ENCODE measurements at regions not wholly inside any gene's neighbourhood (a gene's known extent, or its start where the extent isn't known, plus 50 kb on each side); places are given as distances from the start of the nearest gene placed in this dataset.
"Not testable (repeated sequence)": the region's sequence is repeated elsewhere in the genome, so short reads cannot be mapped to it uniquely, and the experiment has no call there.

- H3K27ac ChIP-seq (ENCODE audit: low read depth, low read length); H3K27ac Mint-ChIP-seq; H3K36me3 ChIP-seq (ENCODE audit: control insufficient read depth in 2 of 3, insufficient read depth in 3 of 3, low read length in 3 of 3); POLR2A ChIA-PET; H3K4me1 ChIP-seq (ENCODE audit: control insufficient read depth in 2 of 2, insufficient read depth in 2 of 2, low read length in 2 of 2); H3K27me3 Mint-ChIP-seq; H3K9me3 ChIP-seq (ENCODE audit: control insufficient read depth in 2 of 3, low read length in 3 of 3); ATAC-seq; H3K4me3 Mint-ChIP-seq; DNase-seq; H3K4me1 Mint-ChIP-seq; intact Hi-C loops (cut with micrococcal nuclease); H3K27me3 ChIP-seq (ENCODE audit: control insufficient read depth in 2 of 2, insufficient read depth in 2 of 2, low read length in 2 of 2); H3K4me3 ChIP-seq (ENCODE audit: low read length): not testable (repeated sequence)
- peaks cover 0 to 17% (median 2%) of the 10 kb centered on the region in 11 donors for H3K9me3 Mint-ChIP-seq
- CTCF ChIA-PET: interaction anchor here (0.7 kb wide), 1 partner anchor 10 kb away, joined by 3 read pairs; no protein-coding TSS in a partner anchor
- H3K36me3 Mint-ChIP-seq: peaks cover 0 to 13% (median 6%) of the 10 kb centered on the region in 5 donors
Measured at GRCh38 chrX:132302687-132303086, 83.4 kb upstream of the RAP2C start.

GRCh38 chrX:132294776-132295495 is 75.7 kb upstream of the RAP2C start:
- Histone ChIP-seq H3K9me3 (ENCODE audit: control insufficient read depth in 2 of 3, low read length in 3 of 3) (no peaks in the 10 kb centered on the region), H3K27me3 (ENCODE audit: control insufficient read depth in 2 of 2, insufficient read depth in 2 of 2, low read length in 2 of 2) (no peaks in the 10 kb centered on the region), H3K4me1 (ENCODE audit: control insufficient read depth in 2 of 2, insufficient read depth in 2 of 2, low read length in 2 of 2) (no peaks in the 10 kb centered on the region), H3K4me3 (ENCODE audit: low read length) (no peak overlapping the region), H3K36me3 (ENCODE audit: control insufficient read depth in 2 of 3, insufficient read depth in 3 of 3, low read length in 3 of 3) (no peaks in the 10 kb centered on the region), H3K27ac (ENCODE audit: low read depth, low read length) (no peak overlapping the region)
- Mint-ChIP-seq H3K36me3 (peaks cover 0 to 4% (median 0%) of the 10 kb centered on the region in 5 donors), H3K4me1 (no peaks in the 10 kb centered on the region), H3K27me3 (no peaks in the 10 kb centered on the region), H3K9me3 (peaks cover 0 to 5% (median 0%) of the 10 kb centered on the region in 11 donors), H3K4me3 (no peak overlapping the region), H3K27ac (no peak overlapping the region)
- ChIA-PET POLR2A (no interaction called here), CTCF (no interaction called here)
- DNase-seq (no peak), ATAC-seq (no peak)
- intact Hi-C loops (cut with micrococcal nuclease): loop anchor here (5.0 to 10.0 kb wide), 5 partner anchors 190 to 453 kb away; partner anchors contain the start of gene MBNL3 (in 1 of the 2)

GRCh38 chrX:132294192-132294591 is 74.9 kb upstream of the RAP2C start:
- Histone ChIP-seq H3K27me3 (ENCODE audit: control insufficient read depth in 2 of 2, insufficient read depth in 2 of 2, low read length in 2 of 2) (no peaks in the 10 kb centered on the region), H3K36me3 (ENCODE audit: control insufficient read depth in 2 of 3, insufficient read depth in 3 of 3, low read length in 3 of 3) (no peaks in the 10 kb centered on the region), H3K4me3 (ENCODE audit: low read length) (no peak overlapping the region), H3K27ac (ENCODE audit: low read depth, low read length) (no peak overlapping the region), H3K4me1 (ENCODE audit: control insufficient read depth in 2 of 2, insufficient read depth in 2 of 2, low read length in 2 of 2) (no peaks in the 10 kb centered on the region), H3K9me3 (ENCODE audit: control insufficient read depth in 2 of 3, low read length in 3 of 3) (no peaks in the 10 kb centered on the region)
- H3K4me3 Mint-ChIP-seq: no peak overlapping the region
- peaks cover 0 to 4% (median 0%) of the 10 kb centered on the region in 5 donors for H3K36me3 Mint-ChIP-seq
- CTCF ChIA-PET: interaction anchor here (1.0 to 2.8 kb wide), 3 partner anchors 197 to 320 kb away, joined by 3 to 38 read pairs (median 4); no protein-coding TSS in a partner anchor
- no peaks in the 10 kb centered on the region for H3K27me3 Mint-ChIP-seq
- POLR2A ChIA-PET: no interaction called here
- H3K9me3 Mint-ChIP-seq: peaks cover 0 to 5% (median 0%) of the 10 kb centered on the region in 11 donors
- intact Hi-C loops (cut with micrococcal nuclease): loop anchor here (5.0 to 10.0 kb wide), 5 partner anchors 191 to 452 kb away; partner anchors contain the start of gene MBNL3 (in 1 of the 2)
- no peak for DNase-seq
- H3K4me1 Mint-ChIP-seq: peaks cover 0 to under 1% (median 0%) of the 10 kb centered on the region in 7 donors
- H3K27ac Mint-ChIP-seq: no peak overlapping the region
- no peak for ATAC-seq

- H3K4me3 ChIP-seq (ENCODE audit: low read length): no peak overlapping the region
- H3K36me3 ChIP-seq (ENCODE audit: control insufficient read depth in 2 of 3, insufficient read depth in 3 of 3, low read length in 3 of 3): no peaks in the 10 kb centered on the region
- Mint-ChIP-seq H3K4me3 (no peak overlapping the region), H3K9me3 (peaks cover 0 to 5% (median 0%) of the 10 kb centered on the region in 11 donors), H3K27ac (no peak overlapping the region), H3K4me1 (peaks cover 0 to 2% (median 0%) of the 10 kb centered on the region in 7 donors), H3K27me3 (no peaks in the 10 kb centered on the region), H3K36me3 (peaks cover 0 to 3% (median 0%) of the 10 kb centered on the region in 5 donors)
- H3K4me1 ChIP-seq (ENCODE audit: control insufficient read depth in 2 of 2, insufficient read depth in 2 of 2, low read length in 2 of 2): no peaks in the 10 kb centered on the region
- ATAC-seq (peak; percentile 63), DNase-seq (peak in 7 of 9 donors; percentile 9 to 53 (median 42))
- no peaks in the 10 kb centered on the region for H3K9me3 ChIP-seq (ENCODE audit: control insufficient read depth in 2 of 3, low read length in 3 of 3)
- CTCF ChIA-PET: interaction anchor here (0.6 to 2.8 kb wide), 14 partner anchors 10 to 1193 kb away, joined by 3 to 38 read pairs (median 4); no protein-coding TSS in a partner anchor
- POLR2A ChIA-PET: interaction anchor here (1.5 kb wide), 1 partner anchor 198 kb away, joined by 5 read pairs; no protein-coding TSS in a partner anchor
- intact Hi-C loops (cut with micrococcal nuclease): loop anchor here (1.0 to 10.0 kb wide), 11 partner anchors 66 to 450 kb away; partner anchors contain the start of gene MBNL3 (in 1 of the 2)
- no peaks in the 10 kb centered on the region for H3K27me3 ChIP-seq (ENCODE audit: control insufficient read depth in 2 of 2, insufficient read depth in 2 of 2, low read length in 2 of 2)
- H3K27ac ChIP-seq (ENCODE audit: low read depth, low read length): no peak overlapping the region
Measured at GRCh38 chrX:132292793-132293192, 73.5 kb upstream of the RAP2C start.

- no peak overlapping the region for H3K27ac Mint-ChIP-seq
- Histone ChIP-seq H3K27me3 (ENCODE audit: control insufficient read depth in 2 of 2, insufficient read depth in 2 of 2, low read length in 2 of 2) (no peaks in the 10 kb centered on the region), H3K4me3 (ENCODE audit: low read length) (no peak overlapping the region), H3K9me3 (ENCODE audit: control insufficient read depth in 2 of 3, low read length in 3 of 3) (no peaks in the 10 kb centered on the region), H3K36me3 (ENCODE audit: control insufficient read depth in 2 of 3, insufficient read depth in 3 of 3, low read length in 3 of 3) (no peaks in the 10 kb centered on the region), H3K4me1 (ENCODE audit: control insufficient read depth in 2 of 2, insufficient read depth in 2 of 2, low read length in 2 of 2) (no peaks in the 10 kb centered on the region), H3K27ac (ENCODE audit: low read depth, low read length) (no peak overlapping the region)
- DNase-seq (no peak), ATAC-seq (no peak)
- H3K4me3 Mint-ChIP-seq: no peak overlapping the region
- POLR2A ChIA-PET: no interaction called here
- intact Hi-C loops (cut with micrococcal nuclease): no loop called here
- CTCF ChIA-PET: no interaction called here
- H3K9me3 Mint-ChIP-seq: no peaks in the 10 kb centered on the region
- H3K4me1 Mint-ChIP-seq: peaks cover 0 to 1% (median 0%) of the 10 kb centered on the region in 7 donors
- H3K27me3 Mint-ChIP-seq: peaks cover 0 to 5% (median 0%) of the 10 kb centered on the region in 5 donors
- no peaks in the 10 kb centered on the region for H3K36me3 Mint-ChIP-seq
Measured at GRCh38 chrX:132277953-132278614, 58.8 kb upstream of the RAP2C start.

- no peak overlapping the region for H3K27ac Mint-ChIP-seq
- H3K4me3 Mint-ChIP-seq: no peak overlapping the region
- Histone ChIP-seq H3K27me3 (ENCODE audit: control insufficient read depth in 2 of 2, insufficient read depth in 2 of 2, low read length in 2 of 2) (no peaks in the 10 kb centered on the region), H3K4me3 (ENCODE audit: low read length) (no peak overlapping the region), H3K36me3 (ENCODE audit: control insufficient read depth in 2 of 3, insufficient read depth in 3 of 3, low read length in 3 of 3) (no peaks in the 10 kb centered on the region), H3K4me1 (ENCODE audit: control insufficient read depth in 2 of 2, insufficient read depth in 2 of 2, low read length in 2 of 2) (no peaks in the 10 kb centered on the region), H3K9me3 (ENCODE audit: control insufficient read depth in 2 of 3, low read length in 3 of 3) (no peaks in the 10 kb centered on the region), H3K27ac (ENCODE audit: low read depth, low read length) (no peak overlapping the region)
- peaks cover 0 to 5% (median 0%) of the 10 kb centered on the region in 5 donors for H3K27me3 Mint-ChIP-seq
- no peaks in the 10 kb centered on the region for H3K36me3 Mint-ChIP-seq
- CTCF ChIA-PET: no interaction called here
- H3K9me3 Mint-ChIP-seq: no peaks in the 10 kb centered on the region
- intact Hi-C loops (cut with micrococcal nuclease): no loop called here
- no peak for ATAC-seq
- peaks cover 0 to 3% (median 0%) of the 10 kb centered on the region in 7 donors for H3K4me1 Mint-ChIP-seq
- POLR2A ChIA-PET: no interaction called here
- DNase-seq: no peak
Measured at GRCh38 chrX:132272826-132273225, 53.6 kb upstream of the RAP2C start.

Data from naive thymus-derived CD4-positive, alpha-beta T cell (primary cell).